ENCODE measurements at regions not wholly inside any gene's neighbourhood (a gene's known extent, or its start where the extent isn't known, plus 50 kb on each side); places are given as distances from the start of the nearest gene placed in this dataset.
"Not testable (repeated sequence)": the region's sequence is repeated elsewhere in the genome, so short reads cannot be mapped to it uniquely, and the experiment has no call there.

GRCh38 chr3:43229865-43230264 is 56.5 kb upstream of the SNRK start:
- TF ChIP-seq POLR2A (IDR thresholded peaks at IDR 0.05; ENCODE audit: low read depth, low read length); PAX5 (IDR thresholded peaks at IDR 0.05; ENCODE audit: insufficient read depth, low read length, severe bottlenecking); TAF1 (IDR thresholded peaks at IDR 0.05; ENCODE audit: low read depth, low read length); POLR2AphosphoS5 (IDR thresholded peaks at IDR 0.05; ENCODE audit: low read depth, low read length); POU2F2 (IDR thresholded peaks at IDR 0.05; ENCODE audit: low read depth, low read length): not testable (repeated sequence)
